Tibial nerve (tissue), 3 donors: ENCODE measurements at regions not wholly inside any gene's neighbourhood (a gene's known extent, or its start where the extent isn't known, plus 50 kb on each side); places are given as distances from the start of the nearest gene placed in this dataset.

Experiments used
- POLR2A ChIP-seq, 2 donors: fragments of 450-650 bp; IDR thresholded peaks; one replicate each; pipeline ENCODE4 v1.6.1; 2017; ENCODE audit warnings: antibody characterized with exemption in 2 of 2, mild to moderate bottlenecking in 2 of 2, moderate library complexity in 2 of 2
- TF ChIP-seq, protein P1 (sequence below), 5 experiments: fragments of 200-600 bp in 3 of 5; fragments of 450-650 bp in 2 of 5; sonication (generic) in 3 of 5; IDR thresholded peaks; one replicate each; pipeline ENCODE4 v1.5.1; 2016 to 2019; ENCODE audit warnings: antibody characterized with exemption in 5 of 5, mild to moderate bottlenecking in 3 of 5, moderate library complexity in 2 of 5

DNA sequence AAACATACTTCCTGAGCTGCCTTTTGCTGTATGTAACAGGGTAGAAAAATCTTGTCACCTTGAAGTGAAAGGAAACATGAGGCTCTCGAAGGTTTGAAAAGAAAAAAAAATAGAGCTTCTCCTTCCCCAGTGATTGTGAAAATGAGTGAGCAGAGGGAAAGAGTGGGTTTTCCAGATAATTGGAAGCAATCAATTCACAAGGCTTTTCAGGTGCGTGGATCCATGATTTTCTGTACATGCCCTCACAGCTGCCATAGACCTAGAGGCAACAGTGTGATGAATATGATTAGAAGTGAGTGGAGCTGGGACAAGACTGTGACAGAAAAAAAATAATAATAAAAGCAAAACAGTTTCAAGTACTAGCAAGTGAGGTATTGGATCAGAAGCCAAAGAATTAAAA is 1422.5 kb upstream of the CDH6 start:
- TF ChIP-seq, protein P1, sequence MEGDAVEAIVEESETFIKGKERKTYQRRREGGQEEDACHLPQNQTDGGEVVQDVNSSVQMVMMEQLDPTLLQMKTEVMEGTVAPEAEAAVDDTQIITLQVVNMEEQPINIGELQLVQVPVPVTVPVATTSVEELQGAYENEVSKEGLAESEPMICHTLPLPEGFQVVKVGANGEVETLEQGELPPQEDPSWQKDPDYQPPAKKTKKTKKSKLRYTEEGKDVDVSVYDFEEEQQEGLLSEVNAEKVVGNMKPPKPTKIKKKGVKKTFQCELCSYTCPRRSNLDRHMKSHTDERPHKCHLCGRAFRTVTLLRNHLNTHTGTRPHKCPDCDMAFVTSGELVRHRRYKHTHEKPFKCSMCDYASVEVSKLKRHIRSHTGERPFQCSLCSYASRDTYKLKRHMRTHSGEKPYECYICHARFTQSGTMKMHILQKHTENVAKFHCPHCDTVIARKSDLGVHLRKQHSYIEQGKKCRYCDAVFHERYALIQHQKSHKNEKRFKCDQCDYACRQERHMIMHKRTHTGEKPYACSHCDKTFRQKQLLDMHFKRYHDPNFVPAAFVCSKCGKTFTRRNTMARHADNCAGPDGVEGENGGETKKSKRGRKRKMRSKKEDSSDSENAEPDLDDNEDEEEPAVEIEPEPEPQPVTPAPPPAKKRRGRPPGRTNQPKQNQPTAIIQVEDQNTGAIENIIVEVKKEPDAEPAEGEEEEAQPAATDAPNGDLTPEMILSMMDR (IDR thresholded peaks at IDR 0.05): no peak
- TF ChIP-seq POLR2A (IDR thresholded peaks at IDR 0.05): no peak
